Activated gamma-delta T cell treated with Interleukin-2 at 50 U/mL for 16 hours (primary cell): ENCODE measurements at regions not wholly inside any gene's neighbourhood (a gene's known extent, or its start where the extent isn't known, plus 50 kb on each side); places are given as distances from the start of the nearest gene placed in this dataset.
"Not testable (repeated sequence)": the region's sequence is repeated elsewhere in the genome, so short reads cannot be mapped to it uniquely, and the experiment has no call there.

Experiments used
- DNase-seq: peaks from one replicate; pipeline ENCODE4 v3.0.0-alpha.2; 2020

- DNase-seq: no peak
These were observed 62.7 kb upstream of the GRID2 start for GRCh38 chr4:92241094-92241493.

DNA sequence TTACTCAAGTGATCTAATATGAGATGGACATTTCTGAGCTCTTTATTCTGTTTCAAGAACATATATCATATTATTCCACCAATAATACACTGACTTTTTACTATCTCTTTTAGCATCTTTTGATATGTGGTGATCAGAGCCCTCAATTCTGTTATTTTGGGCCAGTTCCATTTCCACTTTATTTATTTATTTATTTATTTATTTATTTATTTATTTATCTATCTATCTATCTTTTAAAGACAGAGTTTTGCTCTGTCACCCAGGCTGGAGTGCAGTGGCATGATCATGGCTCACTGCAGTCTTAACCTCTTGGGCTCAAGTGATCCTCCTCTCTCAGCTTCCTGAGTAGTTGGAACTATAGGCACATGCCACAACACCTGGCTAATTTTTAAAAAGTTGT is 57.4 kb upstream of the GRID2 start:
- DNase-seq: no peak

DNA sequence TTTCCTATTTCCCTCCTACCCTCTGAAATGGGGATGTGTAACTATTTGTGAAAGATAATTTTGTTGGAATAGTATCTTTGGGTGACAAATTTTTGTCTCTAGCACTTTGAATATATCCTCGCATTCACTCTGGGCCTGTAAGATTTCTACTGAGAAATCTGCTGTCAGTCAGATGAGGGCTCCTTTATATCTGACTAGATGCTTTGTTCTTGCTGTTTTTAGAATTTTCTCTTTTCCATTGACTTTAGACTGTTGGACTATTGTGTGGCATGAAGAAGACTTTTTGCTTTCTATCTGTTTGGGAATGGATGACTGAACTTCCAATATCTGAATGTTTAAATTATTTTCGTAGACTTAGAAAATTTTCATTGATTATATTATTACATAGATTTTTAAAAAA is 54.2 kb upstream of the GRID2 start:
- no peak for DNase-seq

- DNase-seq: no peak
These were observed 52.1 kb upstream of the GRID2 start for GRCh38 chr4:92251711-92252110.

DNA sequence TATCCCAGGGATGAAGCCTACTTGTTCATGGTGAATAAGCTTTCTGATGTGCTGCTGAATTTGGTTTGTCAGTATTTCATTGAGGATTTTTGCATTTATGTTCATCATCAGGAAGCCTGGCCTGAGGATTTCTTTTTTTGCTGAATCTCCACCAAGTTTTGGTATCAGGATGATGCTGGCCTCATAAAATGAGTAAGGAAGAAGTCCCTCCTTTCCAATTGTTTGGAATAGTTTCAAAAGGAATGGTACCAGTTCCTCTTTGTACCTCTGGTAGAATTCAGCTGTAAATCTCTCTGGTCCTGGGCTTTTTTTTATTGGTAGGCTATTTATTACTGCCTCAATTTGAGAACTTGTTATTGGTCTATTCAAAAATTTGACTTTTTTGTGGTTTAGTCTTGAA is 51.4 kb upstream of the GRID2 start:
- not testable (repeated sequence) for DNase-seq

- no peak for DNase-seq
These were observed 50.9 kb upstream of the GRID2 start for GRCh38 chr4:92252846-92253245.

DNA sequence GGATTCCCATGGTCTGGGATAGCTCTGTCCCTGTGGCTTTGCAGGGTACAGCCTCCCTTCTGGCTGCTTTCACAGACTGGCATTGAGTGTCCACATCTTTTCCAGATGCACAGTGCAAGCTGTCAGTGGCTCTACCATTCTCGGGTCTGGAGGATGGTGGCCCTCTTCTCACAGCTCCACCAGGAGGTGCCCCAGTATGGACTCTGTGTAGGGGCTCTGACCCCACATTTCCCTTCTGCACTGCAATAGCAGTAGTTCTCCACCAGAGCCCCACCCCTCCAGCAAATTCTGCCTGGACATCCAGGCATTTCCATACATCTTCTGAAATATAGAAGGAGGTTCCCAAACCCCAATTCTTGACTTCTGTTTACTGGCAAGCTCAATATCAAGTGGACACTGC is 50.2 kb upstream of the GRID2 start:
- no peak for DNase-seq
